Upper lobe of left lung (tissue), 6 donors: ENCODE measurements at regions not wholly inside any gene's neighbourhood (a gene's known extent, or its start where the extent isn't known, plus 50 kb on each side); places are given as distances from the start of the nearest gene placed in this dataset.

Experiments
- ATAC-seq, 2 donors: fragments of 200-7000 bp; cut with Tn5 transposase; one replicate each; pipeline ENCODE4 v1.9.1; 2022; ENCODE audit warnings: mild to moderate bottlenecking in 2 of 2, moderate library complexity in 2 of 2; ENCODE audit not compliant: low FRiP score in 2 of 2
- DNase-seq, 2 donors: peaks; one replicate each; pipeline ENCODE4 v3.0.0-alpha.2; 2019 to 2020
- H3K27ac ChIP-seq, 4 donors: fragments of 200-600 bp; sonication (generic); one replicate each; pipeline ENCODE4 v1.5.1; 2016 to 2019
- H3K27me3 ChIP-seq, 4 donors: fragments of 200-600 bp; sonication (generic); one replicate each; pipeline ENCODE4 v1.5.1; 2017 to 2019
- H3K36me3 ChIP-seq, 4 donors: fragments of 200-600 bp; sonication (generic); one replicate each; pipeline ENCODE4 v1.5.1; 2016 to 2019
- H3K4me1 ChIP-seq, 4 donors: fragments of 200-600 bp; sonication (generic); one replicate each; pipeline ENCODE4 v1.5.1; 2018 to 2019
- H3K4me3 ChIP-seq, 4 donors: fragments of 200-600 bp; sonication (generic); one replicate each; pipeline ENCODE4 v1.5.1; 2017 to 2019; ENCODE audit warnings: mild to moderate bottlenecking in 2 of 4, moderate library complexity in 1 of 4
- H3K9me3 ChIP-seq, 4 donors: fragments of 200-600 bp; sonication (generic); one replicate each; pipeline ENCODE4 v1.5.1; 2018 to 2019
- CTCF ChIP-seq, 6 experiments: fragments of 450-650 bp in 4 of 6; fragments of 200-600 bp in 2 of 6; sonication (generic) in 2 of 6; IDR thresholded peaks; one replicate each; pipeline ENCODE4 v1.5.1; 2016 to 2019; ENCODE audit warnings: antibody characterized with exemption in 6 of 6
- EP300 ChIP-seq, 4 donors: sonication (generic); formaldehyde crosslinking; IDR thresholded peaks; one replicate each; pipeline ENCODE4 v1.5.1; 2017; ENCODE audit warnings: antibody characterized with exemption in 4 of 4, control low read depth in 2 of 4
- POLR2A ChIP-seq, 4 donors: fragments of 450-650 bp; IDR thresholded peaks; one replicate each; pipeline ENCODE4 v1.5.1; 2016 to 2017; ENCODE audit warnings: antibody characterized with exemption in 4 of 4, mild to moderate bottlenecking in 2 of 4
- POLR2AphosphoS5 ChIP-seq, 2 donors: sonication (generic); formaldehyde crosslinking; IDR thresholded peaks; one replicate each; pipeline ENCODE4 v1.5.1; 2017; ENCODE audit warnings: antibody characterized with exemption in 2 of 2
- WGBS, 2 donors: methylation state at CpG; one replicate each; pipeline ENCODE4 v1.1.5; 2017 to 2018; 5-methylcytosine and 5-hydroxymethylcytosine counted together
- donor health status: DM: no; HTN: no; CAD: no; lungs with moderate emphysema.
- donor health status: DM: no; HTN: yes; CAD: no; lungs with severe emphysema.

GRCh38 chr3:18828637-18829036 is 319.7 kb upstream of the KCNH8 start:
- Histone ChIP-seq H3K36me3 (no peaks in the 10 kb centered on the region), H3K27me3 (no peaks in the 10 kb centered on the region), H3K4me1 (no peaks in the 10 kb centered on the region), H3K9me3 (no peaks in the 10 kb centered on the region), H3K27ac (no peak overlapping the region), H3K4me3 (no peak overlapping the region)
- DNase-seq = no peak
- ATAC-seq = no peak
- no peak for TF ChIP-seq POLR2A (IDR thresholded peaks at IDR 0.05)
- no peak for TF ChIP-seq EP300 (IDR thresholded peaks at IDR 0.05)
- TF ChIP-seq POLR2AphosphoS5 (IDR thresholded peaks at IDR 0.05) = no peak
- no peak for TF ChIP-seq CTCF (IDR thresholded peaks at IDR 0.05)
- 95 to 99% methylated on average over 2 of the region's 2 CpGs for WGBS, 2 donors

- Histone ChIP-seq H3K27me3 (no peaks in the 10 kb centered on the region), H3K4me3 (no peak overlapping the region), H3K9me3 (no peaks in the 10 kb centered on the region), H3K4me1 (no peaks in the 10 kb centered on the region), H3K27ac (no peak overlapping the region), H3K36me3 (no peaks in the 10 kb centered on the region)
- TF ChIP-seq CTCF (IDR thresholded peaks at IDR 0.05) (no peak), POLR2A (IDR thresholded peaks at IDR 0.05) (no peak), EP300 (IDR thresholded peaks at IDR 0.05) (no peak), POLR2AphosphoS5 (IDR thresholded peaks at IDR 0.05) (no peak)
- ATAC-seq = no peak
- DNase-seq = no peak
- WGBS, 2 donors = 78 to 85% methylated on average over 3 of the region's 3 CpGs
Measured at GRCh38 chr3:18827664-18828063, 320.6 kb upstream of the KCNH8 start.

GRCh38 chr3:18825665-18826064 is 322.6 kb upstream of the KCNH8 start:
- no peaks in the 10 kb centered on the region for H3K4me1 ChIP-seq
- DNase-seq (no peak), ATAC-seq (no peak)
- H3K4me3 ChIP-seq = no peak overlapping the region
- no peaks in the 10 kb centered on the region for H3K27me3 ChIP-seq
- WGBS, 2 donors = 92 to 97% methylated on average over 2 of the region's 2 CpGs
- no peaks in the 10 kb centered on the region for H3K9me3 ChIP-seq
- no peak overlapping the region for H3K27ac ChIP-seq
- TF ChIP-seq POLR2A (IDR thresholded peaks at IDR 0.05) (no peak), CTCF (IDR thresholded peaks at IDR 0.05) (no peak), EP300 (IDR thresholded peaks at IDR 0.05) (no peak), POLR2AphosphoS5 (IDR thresholded peaks at IDR 0.05) (no peak)
- H3K36me3 ChIP-seq = no peaks in the 10 kb centered on the region

GRCh38 chr3:18813300-18813699 is 335.0 kb upstream of the KCNH8 start:
- no peaks in the 10 kb centered on the region for H3K9me3 ChIP-seq
- ATAC-seq = no peak
- H3K4me1 ChIP-seq = no peaks in the 10 kb centered on the region
- WGBS, 2 donors = 85 to 86% methylated on average over 3 of the region's 3 CpGs
- no peaks in the 10 kb centered on the region for H3K27me3 ChIP-seq
- no peak overlapping the region for H3K27ac ChIP-seq
- no peak overlapping the region for H3K4me3 ChIP-seq
- H3K36me3 ChIP-seq = no peaks in the 10 kb centered on the region
- no peak for TF ChIP-seq EP300 (IDR thresholded peaks at IDR 0.05)
- no peak for DNase-seq

- Histone ChIP-seq H3K4me3 (no peak overlapping the region), H3K36me3 (no peaks in the 10 kb centered on the region), H3K9me3 (no peaks in the 10 kb centered on the region), H3K27me3 (no peaks in the 10 kb centered on the region), H3K27ac (no peak overlapping the region), H3K4me1 (no peaks in the 10 kb centered on the region)
- WGBS, 2 donors = 41 to 46% methylated on average over 3 of the region's 3 CpGs
- no peak for ATAC-seq
- DNase-seq = no peak
- no peak for TF ChIP-seq CTCF (IDR thresholded peaks at IDR 0.05)
- no peak for TF ChIP-seq EP300 (IDR thresholded peaks at IDR 0.05)
- no peak for TF ChIP-seq POLR2A (IDR thresholded peaks at IDR 0.05)
- TF ChIP-seq POLR2AphosphoS5 (IDR thresholded peaks at IDR 0.05) = no peak
Measured at GRCh38 chr3:18812316-18812715, 336.0 kb upstream of the KCNH8 start.
